ENCODE measurements at regions not wholly inside any gene's neighbourhood (a gene's known extent, or its start where the extent isn't known, plus 50 kb on each side); places are given as distances from the start of the nearest gene placed in this dataset.
A peak's percentile ranks its signal among the peaks of the same experiment; 100 is the strongest.

GRCh38 chr4:153151535-153152455, 52.4 kb upstream of the TRIM2 start:
- peak; percentile 80 for DNase-seq
- Mint-ChIP-seq H3K4me3 (peak overlapping the region; percentile 88), H3K4me1 (peaks cover 54% of the 10 kb centered on the region), H3K27me3 (ENCODE audit: low read depth, poor library complexity) (peaks cover 35% of the 10 kb centered on the region), H3K9me3 (no peaks in the 10 kb centered on the region), H3K27ac (no peak overlapping the region), H3K36me3 (ENCODE audit: low read depth) (no peaks in the 10 kb centered on the region)
- TF ChIP-seq, protein P1, sequence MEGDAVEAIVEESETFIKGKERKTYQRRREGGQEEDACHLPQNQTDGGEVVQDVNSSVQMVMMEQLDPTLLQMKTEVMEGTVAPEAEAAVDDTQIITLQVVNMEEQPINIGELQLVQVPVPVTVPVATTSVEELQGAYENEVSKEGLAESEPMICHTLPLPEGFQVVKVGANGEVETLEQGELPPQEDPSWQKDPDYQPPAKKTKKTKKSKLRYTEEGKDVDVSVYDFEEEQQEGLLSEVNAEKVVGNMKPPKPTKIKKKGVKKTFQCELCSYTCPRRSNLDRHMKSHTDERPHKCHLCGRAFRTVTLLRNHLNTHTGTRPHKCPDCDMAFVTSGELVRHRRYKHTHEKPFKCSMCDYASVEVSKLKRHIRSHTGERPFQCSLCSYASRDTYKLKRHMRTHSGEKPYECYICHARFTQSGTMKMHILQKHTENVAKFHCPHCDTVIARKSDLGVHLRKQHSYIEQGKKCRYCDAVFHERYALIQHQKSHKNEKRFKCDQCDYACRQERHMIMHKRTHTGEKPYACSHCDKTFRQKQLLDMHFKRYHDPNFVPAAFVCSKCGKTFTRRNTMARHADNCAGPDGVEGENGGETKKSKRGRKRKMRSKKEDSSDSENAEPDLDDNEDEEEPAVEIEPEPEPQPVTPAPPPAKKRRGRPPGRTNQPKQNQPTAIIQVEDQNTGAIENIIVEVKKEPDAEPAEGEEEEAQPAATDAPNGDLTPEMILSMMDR (IDR thresholded peaks at IDR 0.05), result no peak

GRCh38 chr4:153152501-153153338, 51.5 kb upstream of the TRIM2 start:
- DNase-seq, result peak; percentile 82
- peak overlapping the region; percentile 88 for H3K4me3 Mint-ChIP-seq
- H3K36me3 Mint-ChIP-seq (ENCODE audit: low read depth), result no peaks in the 10 kb centered on the region

DNA sequence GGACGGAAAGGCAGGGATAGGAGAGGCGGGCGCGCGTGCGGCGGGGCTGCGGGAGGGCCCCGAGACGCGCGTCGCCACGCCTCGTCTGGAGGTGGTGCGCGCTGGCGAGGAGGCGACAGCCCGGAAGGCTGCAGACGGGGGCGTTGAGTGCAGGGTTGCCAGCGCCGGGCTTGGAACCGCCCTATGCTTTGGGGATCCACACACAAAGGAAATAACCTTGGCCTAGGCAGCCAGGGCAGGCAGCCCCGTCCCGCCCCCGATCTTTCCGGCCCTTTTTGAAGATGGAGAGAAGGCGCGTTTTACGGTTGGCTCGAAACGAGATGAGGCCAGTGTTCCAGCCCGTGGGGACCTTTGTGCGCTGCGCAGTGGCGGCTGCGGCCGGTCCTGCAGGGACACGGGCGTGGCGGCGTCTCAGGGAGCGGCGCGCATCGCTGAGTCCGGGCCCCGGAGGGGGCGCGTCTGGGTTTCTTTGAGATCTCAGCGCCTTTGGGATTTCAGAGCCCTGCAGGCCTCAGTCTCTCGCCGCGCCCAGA, 50.8 kb upstream of the TRIM2 start:
- Mint-ChIP-seq H3K9me3 (no peaks in the 10 kb centered on the region), H3K36me3 (ENCODE audit: low read depth) (no peaks in the 10 kb centered on the region), H3K27me3 (ENCODE audit: low read depth, poor library complexity) (peaks cover 32% of the 10 kb centered on the region), H3K4me3 (peak overlapping the region; percentile 88), H3K4me1 (peaks cover 68% of the 10 kb centered on the region), H3K27ac (peak overlapping the region; percentile 95)
- peak; percentile 71 for DNase-seq
- TF ChIP-seq, protein P1 (IDR thresholded peaks at IDR 0.05), result no peak

More at GRCh38 chr4:153152501-153153338, 51.5 kb upstream of the TRIM2 start:
- TF ChIP-seq, protein P1 (IDR thresholded peaks at IDR 0.05), result no peak
- peaks cover 33% of the 10 kb centered on the region for H3K27me3 Mint-ChIP-seq (ENCODE audit: low read depth, poor library complexity)
- peak overlapping the region; percentile 95 for H3K27ac Mint-ChIP-seq
- peaks cover 61% of the 10 kb centered on the region for H3K4me1 Mint-ChIP-seq
- no peaks in the 10 kb centered on the region for H3K9me3 Mint-ChIP-seq

DNA sequence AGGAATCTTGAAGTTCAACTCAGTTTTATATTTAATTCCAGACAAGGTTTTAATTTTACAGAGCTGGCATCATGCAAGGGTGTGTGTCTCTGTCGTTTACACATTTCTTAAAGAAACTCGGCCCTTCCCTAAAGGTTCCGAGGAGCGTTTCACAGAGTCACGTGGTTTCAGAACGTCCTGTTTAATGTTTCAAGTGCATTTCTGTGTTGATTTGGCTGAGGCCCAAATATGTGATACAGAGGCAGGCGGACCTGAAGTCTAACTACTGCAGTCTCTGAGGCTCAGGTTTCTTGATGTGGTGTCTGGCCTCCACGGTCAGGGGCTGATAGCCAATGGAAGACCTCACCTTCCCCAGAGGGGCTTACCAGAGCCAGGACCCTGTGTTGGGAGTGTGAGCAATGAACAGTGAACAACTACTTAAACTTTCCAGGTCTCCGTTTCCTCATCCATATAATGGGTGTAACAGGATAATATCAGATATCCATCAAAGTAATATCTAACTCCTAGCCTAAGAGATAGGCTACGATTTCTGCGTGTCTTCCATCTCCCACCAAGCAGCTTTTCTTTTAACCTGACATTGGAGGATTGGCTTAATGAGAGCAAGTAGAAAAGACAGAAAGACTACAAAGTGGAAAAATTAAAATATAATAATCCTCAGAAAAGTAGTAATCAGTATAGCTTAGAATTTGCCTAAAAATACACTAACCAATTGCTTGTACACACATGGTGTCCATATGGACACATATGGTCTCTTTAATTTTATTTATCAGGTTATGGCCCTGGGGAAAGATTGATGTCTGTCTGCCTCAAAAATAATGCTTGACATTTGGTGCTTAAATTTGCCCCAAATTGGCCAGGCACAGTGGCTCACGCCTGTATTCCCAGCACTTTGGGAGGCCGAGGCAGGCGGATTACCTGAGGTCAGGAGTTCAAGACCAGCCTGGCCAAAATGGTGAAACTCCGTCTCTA, 50.0 kb upstream of the TRIM2 start:
- no peak overlapping the region for H3K27ac Mint-ChIP-seq

More for the DNA sequence above, 50.0 kb upstream of the TRIM2 start:
- H3K36me3 Mint-ChIP-seq (ENCODE audit: low read depth), result no peaks in the 10 kb centered on the region
- TF ChIP-seq, protein P1 (IDR thresholded peaks at IDR 0.05), result no peak
- DNase-seq, result no peak
- H3K4me1 Mint-ChIP-seq, result peaks cover 73% of the 10 kb centered on the region
- no peaks in the 10 kb centered on the region for H3K9me3 Mint-ChIP-seq
- H3K4me3 Mint-ChIP-seq, result peak overlapping the region; percentile 88
- H3K27me3 Mint-ChIP-seq (ENCODE audit: low read depth, poor library complexity), result peaks cover 30% of the 10 kb centered on the region

Data from nephron progenitor cell (in vitro differentiated cells).